ENCODE measurements at regions not wholly inside any gene's neighbourhood (a gene's known extent, or its start where the extent isn't known, plus 50 kb on each side); places are given as distances from the start of the nearest gene placed in this dataset.

DNA sequence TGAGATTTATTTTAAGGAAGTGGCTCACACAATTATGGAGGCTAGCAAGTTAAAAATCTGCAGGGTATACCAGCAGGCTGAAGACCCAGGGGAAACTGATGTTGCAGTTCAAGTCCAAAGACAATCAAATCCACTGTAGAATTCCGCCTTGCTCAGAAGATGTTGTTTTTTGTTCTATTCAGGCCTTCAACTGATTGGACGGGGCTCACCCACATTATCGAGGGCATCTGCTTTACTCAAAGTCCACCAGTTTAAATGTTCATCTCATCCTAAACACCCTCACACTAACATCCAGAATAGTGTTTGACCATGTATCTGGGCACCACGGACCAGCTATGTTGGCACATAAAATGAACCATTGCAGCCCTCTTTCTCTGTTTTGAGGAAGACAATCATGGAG lies 211.2 kb upstream of the GPR26 start:
- TF ChIP-seq, protein P1, sequence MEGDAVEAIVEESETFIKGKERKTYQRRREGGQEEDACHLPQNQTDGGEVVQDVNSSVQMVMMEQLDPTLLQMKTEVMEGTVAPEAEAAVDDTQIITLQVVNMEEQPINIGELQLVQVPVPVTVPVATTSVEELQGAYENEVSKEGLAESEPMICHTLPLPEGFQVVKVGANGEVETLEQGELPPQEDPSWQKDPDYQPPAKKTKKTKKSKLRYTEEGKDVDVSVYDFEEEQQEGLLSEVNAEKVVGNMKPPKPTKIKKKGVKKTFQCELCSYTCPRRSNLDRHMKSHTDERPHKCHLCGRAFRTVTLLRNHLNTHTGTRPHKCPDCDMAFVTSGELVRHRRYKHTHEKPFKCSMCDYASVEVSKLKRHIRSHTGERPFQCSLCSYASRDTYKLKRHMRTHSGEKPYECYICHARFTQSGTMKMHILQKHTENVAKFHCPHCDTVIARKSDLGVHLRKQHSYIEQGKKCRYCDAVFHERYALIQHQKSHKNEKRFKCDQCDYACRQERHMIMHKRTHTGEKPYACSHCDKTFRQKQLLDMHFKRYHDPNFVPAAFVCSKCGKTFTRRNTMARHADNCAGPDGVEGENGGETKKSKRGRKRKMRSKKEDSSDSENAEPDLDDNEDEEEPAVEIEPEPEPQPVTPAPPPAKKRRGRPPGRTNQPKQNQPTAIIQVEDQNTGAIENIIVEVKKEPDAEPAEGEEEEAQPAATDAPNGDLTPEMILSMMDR (IDR thresholded peaks at IDR 0.05; ENCODE audit: extremely low read depth in 1 of 2, insufficient read depth in 1 of 2, low read depth in 1 of 2, low read length in 2 of 2), result no peak
- TF ChIP-seq POLR2A (IDR thresholded peaks at IDR 0.05; ENCODE audit: low read depth, low read length) (no peak), POLR2AphosphoS5 (IDR thresholded peaks at IDR 0.05; ENCODE audit: insufficient read depth, low read depth, low read length) (no peak), EZH2 (IDR thresholded peaks at IDR 0.05; ENCODE audit: borderline replicate concordance, low read depth, low read length, severe bottlenecking) (no peak), FOS (IDR thresholded peaks at IDR 0.05; ENCODE audit: borderline replicate concordance, insufficient read depth, low read length) (no peak), GATA2 (IDR thresholded peaks at IDR 0.05; ENCODE audit: insufficient read depth, insufficient read length, low read depth, low read length) (no peak), MYC (IDR thresholded peaks at IDR 0.05; ENCODE audit: low read depth, low read length) (no peak)
- TF ChIP-seq, protein P2, sequence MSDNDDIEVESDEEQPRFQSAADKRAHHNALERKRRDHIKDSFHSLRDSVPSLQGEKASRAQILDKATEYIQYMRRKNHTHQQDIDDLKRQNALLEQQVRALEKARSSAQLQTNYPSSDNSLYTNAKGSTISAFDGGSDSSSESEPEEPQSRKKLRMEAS (IDR thresholded peaks at IDR 0.05; ENCODE audit: insufficient read depth, insufficient read length), result no peak
